ENCODE measurements at regions not wholly inside any gene's neighbourhood (a gene's known extent, or its start where the extent isn't known, plus 50 kb on each side); places are given as distances from the start of the nearest gene placed in this dataset.
A peak's percentile ranks its signal among the peaks of the same experiment; 100 is the strongest.

- no peaks in the 10 kb centered on the region for H3K27me3 Mint-ChIP-seq
- no peak overlapping the region for H3K4me3 Mint-ChIP-seq
- CTCF ChIA-PET: no interaction called here
- no peaks in the 10 kb centered on the region for H3K9me3 Mint-ChIP-seq (ENCODE audit: low read depth)
- no peak overlapping the region for H3K27ac Mint-ChIP-seq
- ATAC-seq: peak; percentile 85
- no peak for DNase-seq
- H3K36me3 Mint-ChIP-seq (ENCODE audit: low read depth): no peaks in the 10 kb centered on the region
- peaks cover 11% of the 10 kb centered on the region for H3K4me1 Mint-ChIP-seq
- POLR2A ChIA-PET: no interaction called here
- intact Hi-C loops (cut with DNase I, micrococcal nuclease): no loop called here
These were observed 78.2 kb downstream of the MSL3 start for GRCh38 chrX:11836284-11836683.

DNA sequence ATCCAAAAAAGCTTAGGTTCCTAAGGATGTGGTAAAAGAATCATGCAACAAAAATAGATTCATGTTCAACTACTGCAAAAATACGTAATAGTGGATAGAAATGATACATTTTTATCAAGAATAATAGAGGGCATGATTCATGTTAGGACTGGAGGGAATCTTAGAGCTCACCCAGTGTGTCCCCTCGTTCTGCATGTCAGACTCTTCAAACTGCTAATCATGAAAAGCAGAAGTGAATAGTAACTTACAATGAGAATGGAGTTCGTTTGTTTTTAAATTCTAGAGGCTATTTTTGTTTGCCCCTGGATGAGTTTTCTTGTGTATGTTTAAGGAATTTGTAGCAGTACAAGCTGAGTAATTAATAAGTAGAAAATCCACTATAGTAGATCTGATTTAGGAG lies 79.4 kb downstream of the MSL3 start:
- POLR2A ChIA-PET: no interaction called here
- Mint-ChIP-seq H3K36me3 (ENCODE audit: low read depth) (no peaks in the 10 kb centered on the region), H3K9me3 (ENCODE audit: low read depth) (no peaks in the 10 kb centered on the region), H3K27ac (no peak overlapping the region), H3K27me3 (no peaks in the 10 kb centered on the region), H3K4me3 (no peak overlapping the region), H3K4me1 (peaks cover 11% of the 10 kb centered on the region)
- CTCF ChIA-PET: no interaction called here
- DNase-seq (no peak), ATAC-seq (no peak)
- intact Hi-C loops (cut with DNase I, micrococcal nuclease): no loop called here

DNA sequence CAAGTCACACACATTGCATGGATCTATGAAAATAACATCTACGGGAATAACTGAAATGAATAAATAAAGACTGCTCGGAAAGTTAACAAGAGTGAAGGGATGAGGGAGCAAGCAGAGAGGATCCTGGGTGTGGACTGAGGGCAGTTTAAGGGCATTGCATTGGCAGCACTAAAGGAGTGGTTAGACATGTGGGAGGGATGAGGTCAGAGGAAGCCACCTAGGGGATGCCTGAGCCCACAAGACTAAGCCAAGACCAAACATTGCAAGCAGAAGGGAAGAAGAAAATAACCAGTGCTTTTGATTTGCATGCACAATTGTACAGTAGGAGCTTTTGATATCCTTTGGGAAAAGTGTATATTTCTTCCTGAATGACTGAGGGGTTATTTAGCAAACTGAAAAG lies 106.1 kb downstream of the MSL3 start:
- Mint-ChIP-seq H3K27me3 (no peaks in the 10 kb centered on the region), H3K4me1 (no peaks in the 10 kb centered on the region), H3K27ac (no peak overlapping the region), H3K4me3 (no peak overlapping the region), H3K9me3 (ENCODE audit: low read depth) (no peaks in the 10 kb centered on the region), H3K36me3 (ENCODE audit: low read depth) (no peaks in the 10 kb centered on the region)
- no peak for DNase-seq
- intact Hi-C loops (cut with DNase I, micrococcal nuclease): no loop called here
- no peak for ATAC-seq
- ChIA-PET POLR2A (no interaction called here), CTCF (interaction anchor here (0.6 kb wide), 1 partner anchor 202 kb away, joined by 3 read pairs; no protein-coding TSS in a partner anchor)

- Mint-ChIP-seq H3K4me3 (no peak overlapping the region), H3K9me3 (ENCODE audit: low read depth) (no peaks in the 10 kb centered on the region), H3K4me1 (no peaks in the 10 kb centered on the region), H3K36me3 (ENCODE audit: low read depth) (no peaks in the 10 kb centered on the region), H3K27me3 (no peaks in the 10 kb centered on the region), H3K27ac (no peak overlapping the region)
- ATAC-seq (no peak), DNase-seq (no peak)
- intact Hi-C loops (cut with DNase I, micrococcal nuclease): no loop called here
- ChIA-PET CTCF (interaction anchor here (0.5 kb wide), 1 partner anchor 80 kb away, joined by 5 read pairs; no protein-coding TSS in a partner anchor), POLR2A (no interaction called here)
These were observed 109.7 kb downstream of the MSL3 start for GRCh38 chrX:11867610-11868345.

DNA sequence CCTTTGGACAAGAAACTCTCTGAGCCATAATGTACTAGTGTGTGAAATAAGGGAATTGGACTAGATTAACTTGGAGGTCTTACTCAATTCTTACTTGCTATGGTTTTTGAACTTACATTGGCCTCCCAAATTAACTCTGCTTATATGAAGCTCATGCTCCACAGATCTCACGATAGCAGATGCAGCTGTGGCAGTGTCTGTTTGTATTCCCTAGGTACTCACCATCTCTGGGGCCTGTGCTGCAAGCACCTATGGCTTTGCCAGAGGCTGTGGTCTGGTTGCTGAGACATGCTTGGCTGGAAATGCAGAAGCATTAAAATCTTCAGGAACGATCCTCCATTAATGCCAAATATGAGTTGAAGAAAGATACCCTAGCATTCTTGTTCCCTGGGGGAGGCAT lies 112.8 kb downstream of the MSL3 start:
- POLR2A ChIA-PET: no interaction called here
- CTCF ChIA-PET: interaction anchor here (0.6 kb wide), 1 partner anchor 146 kb away, joined by 3 read pairs; no protein-coding TSS in a partner anchor

GRCh38 chrX:11881485-11882170 lies 123.6 kb downstream of the MSL3 start:
- no peak overlapping the region for H3K27ac Mint-ChIP-seq
- ATAC-seq (no peak), DNase-seq (no peak)
- no peaks in the 10 kb centered on the region for H3K4me1 Mint-ChIP-seq
- intact Hi-C loops (cut with DNase I, micrococcal nuclease): no loop called here
- no peaks in the 10 kb centered on the region for H3K27me3 Mint-ChIP-seq
- CTCF ChIA-PET: no interaction called here
- H3K36me3 Mint-ChIP-seq (ENCODE audit: low read depth): no peaks in the 10 kb centered on the region
- H3K9me3 Mint-ChIP-seq (ENCODE audit: low read depth): no peaks in the 10 kb centered on the region
- POLR2A ChIA-PET: no interaction called here
- no peak overlapping the region for H3K4me3 Mint-ChIP-seq

More for the DNA sequence above, 112.8 kb downstream of the MSL3 start:
- Mint-ChIP-seq H3K4me1 (no peaks in the 10 kb centered on the region), H3K27me3 (no peaks in the 10 kb centered on the region), H3K36me3 (ENCODE audit: low read depth) (no peaks in the 10 kb centered on the region), H3K9me3 (ENCODE audit: low read depth) (no peaks in the 10 kb centered on the region), H3K27ac (no peak overlapping the region), H3K4me3 (no peak overlapping the region)
- DNase-seq (no peak), ATAC-seq (no peak)
- intact Hi-C loops (cut with DNase I, micrococcal nuclease): no loop called here

DNA sequence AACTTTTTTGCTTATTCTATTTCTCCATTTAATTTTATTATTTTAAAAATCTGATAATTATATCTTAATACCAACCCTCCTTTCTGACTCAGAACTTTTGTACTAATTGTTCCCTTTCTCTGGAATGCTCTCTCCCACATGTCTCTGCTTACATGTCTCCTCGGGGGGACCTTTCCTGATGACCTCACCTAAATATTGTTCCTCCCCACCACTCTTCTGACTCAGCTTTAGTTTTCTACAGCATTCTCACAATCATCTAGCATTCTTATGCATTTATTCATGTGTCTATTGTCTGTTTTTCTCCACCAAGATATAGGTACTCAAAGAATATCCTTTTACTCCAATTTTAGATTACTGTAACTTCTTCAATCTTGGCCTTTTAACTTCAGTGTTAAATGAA lies 128.7 kb downstream of the MSL3 start:
- ChIA-PET CTCF (no interaction called here), POLR2A (no interaction called here)
- Mint-ChIP-seq H3K4me1 (no peaks in the 10 kb centered on the region), H3K27ac (no peak overlapping the region), H3K36me3 (ENCODE audit: low read depth) (no peaks in the 10 kb centered on the region), H3K4me3 (no peak overlapping the region), H3K9me3 (ENCODE audit: low read depth) (no peaks in the 10 kb centered on the region), H3K27me3 (no peaks in the 10 kb centered on the region)
- no peak for DNase-seq
- no peak for ATAC-seq
- intact Hi-C loops (cut with DNase I, micrococcal nuclease): no loop called here

DNA sequence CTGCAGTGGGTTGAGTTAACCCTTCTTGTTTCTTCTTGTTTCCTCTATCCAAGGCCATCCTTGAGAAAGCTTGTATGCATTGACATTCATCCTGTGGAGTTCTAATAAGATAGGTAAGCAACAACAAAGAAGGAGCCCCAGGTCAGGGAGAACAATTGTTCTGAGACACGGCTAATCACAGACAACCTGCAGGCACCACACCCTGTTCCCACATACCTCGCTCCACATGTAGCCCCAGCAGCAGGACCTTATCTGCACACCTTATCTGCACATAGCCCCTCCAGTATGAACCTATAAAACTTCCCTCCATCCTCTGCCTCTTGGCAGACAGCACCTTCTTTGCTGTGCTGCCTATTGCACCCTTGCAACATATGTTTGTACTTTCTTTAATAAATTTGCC lies 129.1 kb downstream of the MSL3 start:
- no peak for DNase-seq
- CTCF ChIA-PET: no interaction called here
- H3K27ac Mint-ChIP-seq: no peak overlapping the region

DNA sequence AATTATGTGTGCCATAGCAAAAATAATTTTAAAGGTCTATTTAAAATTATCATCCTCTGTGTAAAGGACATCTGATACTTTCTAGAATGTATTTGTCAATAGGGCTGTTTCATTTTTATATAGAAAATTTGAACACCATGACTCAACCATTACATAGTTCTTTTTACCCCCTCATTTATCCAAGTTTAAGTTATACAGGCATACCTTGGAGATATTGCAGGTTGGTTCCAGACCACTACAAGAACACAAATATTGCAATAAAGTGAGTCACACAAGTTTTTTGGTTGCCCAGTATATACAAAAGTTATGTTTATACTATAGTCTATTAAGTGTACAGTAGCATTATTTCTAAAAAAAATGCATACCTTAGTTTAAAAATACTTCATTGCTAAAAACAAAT lies 130.4 kb downstream of the MSL3 start:
- ATAC-seq (no peak), DNase-seq (no peak)
- H3K36me3 Mint-ChIP-seq (ENCODE audit: low read depth): no peaks in the 10 kb centered on the region
- no peak overlapping the region for H3K4me3 Mint-ChIP-seq
- H3K27ac Mint-ChIP-seq: no peak overlapping the region
- CTCF ChIA-PET: no interaction called here
- no peaks in the 10 kb centered on the region for H3K4me1 Mint-ChIP-seq
- no peaks in the 10 kb centered on the region for H3K9me3 Mint-ChIP-seq (ENCODE audit: low read depth)
- intact Hi-C loops (cut with DNase I, micrococcal nuclease): no loop called here
- POLR2A ChIA-PET: no interaction called here
- H3K27me3 Mint-ChIP-seq: no peaks in the 10 kb centered on the region

More for the DNA sequence above, 129.1 kb downstream of the MSL3 start:
- Mint-ChIP-seq H3K4me3 (no peak overlapping the region), H3K9me3 (ENCODE audit: low read depth) (no peaks in the 10 kb centered on the region), H3K36me3 (ENCODE audit: low read depth) (no peaks in the 10 kb centered on the region), H3K27me3 (no peaks in the 10 kb centered on the region), H3K4me1 (no peaks in the 10 kb centered on the region)
- POLR2A ChIA-PET: no interaction called here
- no peak for ATAC-seq
- intact Hi-C loops (cut with DNase I, micrococcal nuclease): no loop called here

DNA sequence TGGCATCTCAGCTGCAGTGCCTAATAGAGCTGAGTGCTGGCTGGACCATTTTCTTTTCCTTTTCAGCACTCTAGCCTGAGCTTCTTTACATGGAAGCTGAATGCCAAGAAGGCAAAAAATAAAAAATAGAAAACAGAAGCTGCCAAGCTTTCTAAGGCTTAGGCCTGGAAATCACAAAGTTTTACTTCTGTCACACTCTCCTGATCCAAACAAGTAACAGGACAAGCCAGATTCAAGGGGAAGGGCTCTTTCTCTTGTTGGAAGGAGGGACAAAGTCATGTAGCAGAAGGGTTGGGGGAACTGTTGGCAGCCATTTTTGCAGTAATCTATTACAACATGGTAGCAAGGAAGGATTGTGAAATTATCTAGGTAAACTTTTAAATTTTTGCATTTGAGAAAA lies 131.8 kb downstream of the MSL3 start:
- H3K36me3 Mint-ChIP-seq (ENCODE audit: low read depth): no peaks in the 10 kb centered on the region
- peaks cover 2% of the 10 kb centered on the region for H3K27me3 Mint-ChIP-seq
- no peaks in the 10 kb centered on the region for H3K4me1 Mint-ChIP-seq
- intact Hi-C loops (cut with DNase I, micrococcal nuclease): no loop called here
- POLR2A ChIA-PET: no interaction called here
- CTCF ChIA-PET: interaction anchor here (0.7 kb wide), 1 partner anchor 252 kb away, joined by 3 read pairs; no protein-coding TSS in a partner anchor
- no peak for DNase-seq
- H3K9me3 Mint-ChIP-seq (ENCODE audit: low read depth): no peaks in the 10 kb centered on the region
- no peak overlapping the region for H3K27ac Mint-ChIP-seq
- ATAC-seq: no peak
- H3K4me3 Mint-ChIP-seq: no peak overlapping the region

GRCh38 chrX:11890836-11891514 lies 132.9 kb downstream of the MSL3 start:
- ChIA-PET POLR2A (no interaction called here), CTCF (interaction anchor here (0.6 to 1.0 kb wide), 2 partner anchors 13 to 696 kb away, joined by 3 to 4 read pairs; no protein-coding TSS in a partner anchor)
- DNase-seq: no peak
- Mint-ChIP-seq H3K36me3 (ENCODE audit: low read depth) (no peaks in the 10 kb centered on the region), H3K9me3 (ENCODE audit: low read depth) (no peaks in the 10 kb centered on the region), H3K27ac (no peak overlapping the region), H3K4me1 (no peaks in the 10 kb centered on the region), H3K4me3 (no peak overlapping the region), H3K27me3 (peaks cover 3% of the 10 kb centered on the region)
- no peak for ATAC-seq
- intact Hi-C loops (cut with DNase I, micrococcal nuclease): no loop called here
